Panc1 (cell line): ENCODE measurements at regions not wholly inside any gene's neighbourhood (a gene's known extent, or its start where the extent isn't known, plus 50 kb on each side); places are given as distances from the start of the nearest gene placed in this dataset.

Source experiments
- ATAC-seq: fragments of 200-7000 bp; cut with Tn5 transposase; 2 replicates; pipeline ENCODE4 v1.9.1; 2020; ENCODE audit warnings: mild to moderate bottlenecking, moderate library complexity
- BruUV-seq: library from RNA; stranded (reverse); fragments of 400-500 nt; replicated peaks from 2 replicates; lab custom pipeline; 2021; lab: Mats Ljungman, UMichigan
- CTCF ChIA-PET: fragments of 300-600 bp; sonication (Branson Sonifier 250); formaldehyde crosslinking; loops from one replicate; lab custom pipeline; 2022; ENCODE audit warnings: antibody characterized with exemption; lab: Charles Lee
- POLR2A ChIA-PET: fragments of 300-600 bp; sonication (Branson Sonifier 250); formaldehyde crosslinking; loops from one replicate; lab custom pipeline; 2022; ENCODE audit warnings: antibody characterized with exemption; lab: Charles Lee
- DNase-seq: peaks from one replicate; pipeline ENCODE4 v3.0.0-alpha.2; 2010; ENCODE audit warnings: low read depth, low spot score
- H3K27ac ChIP-seq: 2 replicates; pipeline ENCODE4 v1.5.1; 2011; ENCODE audit warnings: mild to moderate bottlenecking, low read length, inconsistent platforms
- H3K27me3 ChIP-seq: fragments of 200-500 bp; sonication (Bioruptor generic); 2 replicates; pipeline ENCODE4 v1.6.0; 2014; ENCODE audit warnings: low read length, inconsistent platforms; ENCODE audit not compliant: control insufficient read depth, insufficient read depth
- H3K36me3 ChIP-seq: fragments of 200-500 bp; sonication (Bioruptor generic); 2 replicates; pipeline ENCODE4 v1.5.1; 2014; ENCODE audit warnings: inconsistent platforms, mild to moderate bottlenecking, low read length, moderate library complexity; ENCODE audit not compliant: control insufficient read depth, insufficient read depth
- H3K4me1 ChIP-seq: 2 replicates; pipeline ENCODE4 v1.5.1; 2011; ENCODE audit warnings: inconsistent platforms, mild to moderate bottlenecking, low read length, moderate library complexity; ENCODE audit not compliant: control insufficient read depth, insufficient read depth
- H3K4me3 ChIP-seq, 2 experiments: 2 replicates each; pipeline ENCODE4 v1.5.1; 2011 to 2012; ENCODE audit warnings: low read depth in 2 of 2, low read length in 2 of 2, mild to moderate bottlenecking in 2 of 2, inconsistent platforms in 1 of 2, moderate library complexity in 1 of 2
- H3K9me3 ChIP-seq: fragments of 200-500 bp; sonication (Bioruptor generic); 2 replicates; pipeline ENCODE4 v1.5.1; 2014; ENCODE audit warnings: low read depth, mild to moderate bottlenecking, inconsistent platforms, low read length, moderate library complexity; ENCODE audit not compliant: control insufficient read depth, insufficient read depth
- POLR2AphosphoS5 ChIP-seq: IDR thresholded peaks from 2 replicates; pipeline ENCODE4 v1.6.1; 2012; ENCODE audit warnings: mild to moderate bottlenecking, low read depth, low read length, moderate library complexity
- SIN3A ChIP-seq: IDR thresholded peaks from 2 replicates; pipeline ENCODE4 v1.6.1; 2012; ENCODE audit warnings: low read depth, mild to moderate bottlenecking, low read length, moderate library complexity, borderline replicate concordance; ENCODE audit not compliant: insufficient read depth
- TCF7L2 ChIP-seq: IDR thresholded peaks from 2 replicates; pipeline ENCODE4 v1.6.1; 2011; ENCODE audit warnings: mild to moderate bottlenecking, low read depth, low read length, inconsistent platforms
- in situ Hi-C: cut with HindIII; loops from 2 replicates; pipeline ENCODE4 v1.10.0; 2016; ENCODE audit warnings: low sequenced_read_pairs, low pct_unique_long_range_greater_than_20kb
- intact Hi-C: fragments of 100-400 bp; cut with micrococcal nuclease; formaldehyde crosslinking; loops from one replicate; pipeline ENCODE4 v1.10.0; 2022; ENCODE audit not compliant: unreplicated experiment
- TF ChIP-seq, protein P1 (sequence below), 2 experiments: IDR thresholded peaks; 2 replicates each; pipeline ENCODE4 v1.6.1; 2011 to 2012; ENCODE audit warnings: low read depth in 2 of 2, control low read depth in 1 of 2, low read length in 1 of 2, mild to moderate bottlenecking in 1 of 2, moderate library complexity in 1 of 2; ENCODE audit not compliant: insufficient read depth in 1 of 2
- TF ChIP-seq, protein P2 (sequence below): fragments of 450-650 bp; IDR thresholded peaks from 2 replicates; pipeline ENCODE4 v1.5.1; 2017; ENCODE audit warnings: mild to moderate bottlenecking

DNA sequence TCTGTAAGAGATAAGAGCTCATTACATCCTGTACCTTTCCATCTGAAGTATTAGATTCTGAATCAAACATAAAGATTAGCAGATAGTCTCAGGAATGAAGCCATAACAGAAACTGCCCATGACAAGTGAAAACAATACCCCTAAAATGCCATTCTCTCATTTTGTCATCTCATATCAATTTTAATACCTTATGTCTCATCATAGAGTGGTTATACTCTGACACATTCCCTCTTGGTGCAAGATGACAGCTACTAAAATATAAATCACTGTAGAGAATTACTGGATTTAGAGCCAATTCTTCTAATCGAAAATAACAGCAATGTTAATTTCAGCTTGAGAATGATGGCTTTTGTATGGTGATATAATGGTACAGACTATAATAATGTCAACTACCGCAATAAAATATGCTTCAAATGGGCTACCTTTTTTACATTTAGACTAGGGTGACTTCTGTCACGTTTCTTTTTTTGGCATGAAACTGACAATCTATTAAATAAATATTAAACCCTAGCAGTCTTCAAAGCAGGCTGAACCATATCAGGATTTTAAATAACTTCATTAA is 125.1 kb upstream of the ITGA4 start:
- Histone ChIP-seq H3K27ac (no peak overlapping the region), H3K9me3 (no peaks in the 10 kb centered on the region), H3K27me3 (no peaks in the 10 kb centered on the region), H3K4me1 (no peaks in the 10 kb centered on the region), H3K4me3 (no peak overlapping the region), H3K36me3 (no peaks in the 10 kb centered on the region)
- ChIA-PET CTCF (no interaction called here), POLR2A (no interaction called here)
- TF ChIP-seq, protein P1, sequence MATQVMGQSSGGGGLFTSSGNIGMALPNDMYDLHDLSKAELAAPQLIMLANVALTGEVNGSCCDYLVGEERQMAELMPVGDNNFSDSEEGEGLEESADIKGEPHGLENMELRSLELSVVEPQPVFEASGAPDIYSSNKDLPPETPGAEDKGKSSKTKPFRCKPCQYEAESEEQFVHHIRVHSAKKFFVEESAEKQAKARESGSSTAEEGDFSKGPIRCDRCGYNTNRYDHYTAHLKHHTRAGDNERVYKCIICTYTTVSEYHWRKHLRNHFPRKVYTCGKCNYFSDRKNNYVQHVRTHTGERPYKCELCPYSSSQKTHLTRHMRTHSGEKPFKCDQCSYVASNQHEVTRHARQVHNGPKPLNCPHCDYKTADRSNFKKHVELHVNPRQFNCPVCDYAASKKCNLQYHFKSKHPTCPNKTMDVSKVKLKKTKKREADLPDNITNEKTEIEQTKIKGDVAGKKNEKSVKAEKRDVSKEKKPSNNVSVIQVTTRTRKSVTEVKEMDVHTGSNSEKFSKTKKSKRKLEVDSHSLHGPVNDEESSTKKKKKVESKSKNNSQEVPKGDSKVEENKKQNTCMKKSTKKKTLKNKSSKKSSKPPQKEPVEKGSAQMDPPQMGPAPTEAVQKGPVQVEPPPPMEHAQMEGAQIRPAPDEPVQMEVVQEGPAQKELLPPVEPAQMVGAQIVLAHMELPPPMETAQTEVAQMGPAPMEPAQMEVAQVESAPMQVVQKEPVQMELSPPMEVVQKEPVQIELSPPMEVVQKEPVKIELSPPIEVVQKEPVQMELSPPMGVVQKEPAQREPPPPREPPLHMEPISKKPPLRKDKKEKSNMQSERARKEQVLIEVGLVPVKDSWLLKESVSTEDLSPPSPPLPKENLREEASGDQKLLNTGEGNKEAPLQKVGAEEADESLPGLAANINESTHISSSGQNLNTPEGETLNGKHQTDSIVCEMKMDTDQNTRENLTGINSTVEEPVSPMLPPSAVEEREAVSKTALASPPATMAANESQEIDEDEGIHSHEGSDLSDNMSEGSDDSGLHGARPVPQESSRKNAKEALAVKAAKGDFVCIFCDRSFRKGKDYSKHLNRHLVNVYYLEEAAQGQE (IDR thresholded peaks at IDR 0.05; ENCODE audit: insufficient read depth in 1 of 2, low read depth in 2 of 2, low read length in 1 of 2) = no peak
- TF ChIP-seq, protein P2, sequence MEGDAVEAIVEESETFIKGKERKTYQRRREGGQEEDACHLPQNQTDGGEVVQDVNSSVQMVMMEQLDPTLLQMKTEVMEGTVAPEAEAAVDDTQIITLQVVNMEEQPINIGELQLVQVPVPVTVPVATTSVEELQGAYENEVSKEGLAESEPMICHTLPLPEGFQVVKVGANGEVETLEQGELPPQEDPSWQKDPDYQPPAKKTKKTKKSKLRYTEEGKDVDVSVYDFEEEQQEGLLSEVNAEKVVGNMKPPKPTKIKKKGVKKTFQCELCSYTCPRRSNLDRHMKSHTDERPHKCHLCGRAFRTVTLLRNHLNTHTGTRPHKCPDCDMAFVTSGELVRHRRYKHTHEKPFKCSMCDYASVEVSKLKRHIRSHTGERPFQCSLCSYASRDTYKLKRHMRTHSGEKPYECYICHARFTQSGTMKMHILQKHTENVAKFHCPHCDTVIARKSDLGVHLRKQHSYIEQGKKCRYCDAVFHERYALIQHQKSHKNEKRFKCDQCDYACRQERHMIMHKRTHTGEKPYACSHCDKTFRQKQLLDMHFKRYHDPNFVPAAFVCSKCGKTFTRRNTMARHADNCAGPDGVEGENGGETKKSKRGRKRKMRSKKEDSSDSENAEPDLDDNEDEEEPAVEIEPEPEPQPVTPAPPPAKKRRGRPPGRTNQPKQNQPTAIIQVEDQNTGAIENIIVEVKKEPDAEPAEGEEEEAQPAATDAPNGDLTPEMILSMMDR = no peak
- no peak for TF ChIP-seq TCF7L2
- no peak for TF ChIP-seq SIN3A
- no peak for TF ChIP-seq POLR2AphosphoS5
- in situ Hi-C loops = no loop called here
- ATAC-seq = no peak
- intact Hi-C loops = no loop called here
- no peak for DNase-seq
- BruUV-seq = no TSS peak

DNA sequence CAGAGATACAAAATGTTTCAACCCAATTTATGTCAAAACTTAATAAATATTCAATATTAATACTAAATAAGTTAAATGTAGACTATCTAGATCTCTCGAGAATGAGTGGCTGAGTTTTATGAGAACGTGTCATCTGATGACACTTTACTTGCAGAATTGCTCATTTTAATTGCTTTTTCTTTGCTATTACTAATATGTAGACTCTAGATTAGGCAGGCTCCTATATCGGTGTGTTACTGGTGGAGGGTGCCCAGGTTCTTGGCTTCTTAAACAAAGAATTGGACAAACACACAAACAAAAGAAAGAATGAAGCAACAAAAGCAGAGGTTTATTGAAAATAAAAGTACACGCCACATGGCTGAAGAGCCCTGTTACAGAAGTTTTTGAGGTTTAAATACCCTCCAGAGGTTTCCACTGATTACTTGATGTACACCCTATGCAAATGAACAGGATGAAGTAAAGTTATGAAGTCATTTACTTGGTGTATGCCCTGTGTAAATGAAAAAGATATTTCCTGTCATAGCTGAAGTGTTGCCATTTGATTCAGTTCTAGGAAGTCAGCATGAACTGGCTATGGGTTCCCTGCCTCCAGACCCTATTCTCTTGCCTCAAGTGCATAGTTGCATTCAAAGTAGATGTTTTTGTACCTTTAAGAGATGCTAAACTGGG is 122.9 kb upstream of the ITGA4 start:
- H3K36me3 ChIP-seq = no peaks in the 10 kb centered on the region
- CTCF ChIA-PET = no interaction called here
- POLR2A ChIA-PET = no interaction called here
- no peak overlapping the region for H3K4me3 ChIP-seq
- TF ChIP-seq, protein P2 = no peak
- TF ChIP-seq SIN3A = no peak
- no peak for TF ChIP-seq TCF7L2
- TF ChIP-seq, protein P1 (IDR thresholded peaks at IDR 0.05; ENCODE audit: insufficient read depth in 1 of 2, low read depth in 2 of 2, low read length in 1 of 2) = no peak
- no peak for TF ChIP-seq POLR2AphosphoS5
- DNase-seq = no peak
- BruUV-seq = no TSS peak
- ATAC-seq = no peak
- in situ Hi-C loops = no loop called here
- intact Hi-C loops = no loop called here
- H3K27ac ChIP-seq = no peak overlapping the region
- no peaks in the 10 kb centered on the region for H3K4me1 ChIP-seq
- H3K9me3 ChIP-seq = no peaks in the 10 kb centered on the region
- H3K27me3 ChIP-seq = no peaks in the 10 kb centered on the region
